ENCODE measurements at regions not wholly inside any gene's neighbourhood (a gene's known extent, or its start where the extent isn't known, plus 50 kb on each side); places are given as distances from the start of the nearest gene placed in this dataset.

DNA sequence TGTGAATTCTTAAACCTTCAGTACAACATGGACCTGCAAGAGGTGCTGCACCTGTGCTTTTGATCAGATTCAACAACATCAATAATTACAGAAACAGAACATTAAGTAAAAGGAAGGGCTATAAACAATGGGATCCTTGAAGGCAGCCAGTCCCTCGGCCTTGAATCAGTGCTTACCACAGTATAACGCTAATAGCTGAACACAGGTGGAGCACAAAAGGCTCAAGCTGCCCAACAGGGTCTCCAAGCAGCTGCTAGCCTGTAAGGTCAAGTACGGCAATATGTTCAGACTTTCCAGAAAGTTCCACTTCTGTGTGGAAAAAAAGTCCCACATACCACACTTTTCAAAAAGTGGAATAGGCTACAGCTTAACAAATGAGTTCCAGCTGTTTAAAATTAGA lies 61.9 kb upstream of the ITGA1 start:
- no peaks in the 10 kb centered on the region for H3K23me2 ChIP-seq (ENCODE audit: low read depth, low read length)
- H4K5ac ChIP-seq (ENCODE audit: insufficient read length, low read depth, low read length) = no peak overlapping the region
- TF ChIP-seq RFX5 (IDR thresholded peaks at IDR 0.05; ENCODE audit: borderline replicate concordance, low read depth, low read length) (no peak), HDAC6 (IDR thresholded peaks at IDR 0.05; ENCODE audit: low read depth, low read length) (no peak), YY1 (IDR thresholded peaks at IDR 0.05; ENCODE audit: low read depth, low read length) (no peak), KDM1A (IDR thresholded peaks at IDR 0.05; ENCODE audit: borderline replicate concordance, low read length) (no peak), TAF7 (optimal IDR thresholded peaks at IDR 0.05; ENCODE audit: borderline replicate concordance, low read depth, low read length) (no peak)
- TF ChIP-seq, protein P1, sequence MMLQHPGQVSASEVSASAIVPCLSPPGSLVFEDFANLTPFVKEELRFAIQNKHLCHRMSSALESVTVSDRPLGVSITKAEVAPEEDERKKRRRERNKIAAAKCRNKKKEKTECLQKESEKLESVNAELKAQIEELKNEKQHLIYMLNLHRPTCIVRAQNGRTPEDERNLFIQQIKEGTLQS (IDR thresholded peaks at IDR 0.05; ENCODE audit: insufficient read depth, low read depth, low read length) = no peak
- TF ChIP-seq, protein P2, sequence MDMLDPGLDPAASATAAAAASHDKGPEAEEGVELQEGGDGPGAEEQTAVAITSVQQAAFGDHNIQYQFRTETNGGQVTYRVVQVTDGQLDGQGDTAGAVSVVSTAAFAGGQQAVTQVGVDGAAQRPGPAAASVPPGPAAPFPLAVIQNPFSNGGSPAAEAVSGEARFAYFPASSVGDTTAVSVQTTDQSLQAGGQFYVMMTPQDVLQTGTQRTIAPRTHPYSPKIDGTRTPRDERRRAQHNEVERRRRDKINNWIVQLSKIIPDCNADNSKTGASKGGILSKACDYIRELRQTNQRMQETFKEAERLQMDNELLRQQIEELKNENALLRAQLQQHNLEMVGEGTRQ (IDR thresholded peaks at IDR 0.05; ENCODE audit: low read length) = no peak
- TF ChIP-seq, protein P3, sequence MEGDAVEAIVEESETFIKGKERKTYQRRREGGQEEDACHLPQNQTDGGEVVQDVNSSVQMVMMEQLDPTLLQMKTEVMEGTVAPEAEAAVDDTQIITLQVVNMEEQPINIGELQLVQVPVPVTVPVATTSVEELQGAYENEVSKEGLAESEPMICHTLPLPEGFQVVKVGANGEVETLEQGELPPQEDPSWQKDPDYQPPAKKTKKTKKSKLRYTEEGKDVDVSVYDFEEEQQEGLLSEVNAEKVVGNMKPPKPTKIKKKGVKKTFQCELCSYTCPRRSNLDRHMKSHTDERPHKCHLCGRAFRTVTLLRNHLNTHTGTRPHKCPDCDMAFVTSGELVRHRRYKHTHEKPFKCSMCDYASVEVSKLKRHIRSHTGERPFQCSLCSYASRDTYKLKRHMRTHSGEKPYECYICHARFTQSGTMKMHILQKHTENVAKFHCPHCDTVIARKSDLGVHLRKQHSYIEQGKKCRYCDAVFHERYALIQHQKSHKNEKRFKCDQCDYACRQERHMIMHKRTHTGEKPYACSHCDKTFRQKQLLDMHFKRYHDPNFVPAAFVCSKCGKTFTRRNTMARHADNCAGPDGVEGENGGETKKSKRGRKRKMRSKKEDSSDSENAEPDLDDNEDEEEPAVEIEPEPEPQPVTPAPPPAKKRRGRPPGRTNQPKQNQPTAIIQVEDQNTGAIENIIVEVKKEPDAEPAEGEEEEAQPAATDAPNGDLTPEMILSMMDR (IDR thresholded peaks at IDR 0.05; ENCODE audit: control extremely low read depth in 1 of 3, insufficient read depth in 1 of 3, low read depth in 1 of 3, low read length in 3 of 3) = no peak
- DNase-seq (ENCODE audit: low read depth in 1 of 2, low spot score in 2 of 2) = no peak
- no peak overlapping the region for H3K14ac ChIP-seq (ENCODE audit: insufficient read length)
- H2BK5ac ChIP-seq (ENCODE audit: low read depth, low read length) = no peak overlapping the region
- H3K79me1 ChIP-seq (ENCODE audit: low read depth, low read length) = no peaks in the 10 kb centered on the region
- H3K9me3 ChIP-seq (ENCODE audit: insufficient read depth in 2 of 2, low read depth in 1 of 2, low read length in 1 of 2) = peaks cover 0 to 1% of the 10 kb centered on the region in 2 experiments; a peak in 1 of 4 replicates
- FAIRE-seq = no peak
- H3K27ac ChIP-seq (ENCODE audit: low read depth, low read length) = no peak overlapping the region
- ChIA-PET POLR2A (ENCODE audit: partially characterized antibody) (no interaction called here), CTCF (ENCODE audit: partially characterized antibody) (interaction anchor here (0.6 kb wide), 1 partner anchor 8 kb away, joined by 3 read pairs; no protein-coding TSS in a partner anchor)
- no peak overlapping the region for H4K8ac ChIP-seq (ENCODE audit: extremely low read depth, insufficient read depth, low read length)
- H4K91ac ChIP-seq (replicated peaks; ENCODE audit: insufficient read length, low read length) = no peak overlapping the region
- no peak overlapping the region for H3K23ac ChIP-seq (ENCODE audit: insufficient read length)
- H3K27me3 ChIP-seq (replicated peaks in 1 of 4; ENCODE audit: control insufficient read depth in 3 of 4, extremely low read depth in 1 of 4, insufficient read depth in 3 of 4, low read length in 3 of 4) = no peaks in the 10 kb centered on the region
- H2BK15ac ChIP-seq (ENCODE audit: low read length) = no peak overlapping the region
- H3K4ac ChIP-seq (replicated peaks; ENCODE audit: insufficient read length, low read depth, low read length) = no peak overlapping the region
- no peak overlapping the region for H3K18ac ChIP-seq (ENCODE audit: extremely low read depth, low read length)
- no peaks in the 10 kb centered on the region for H3K4me1 ChIP-seq (replicated peaks in 1 of 4; ENCODE audit: control insufficient read depth in 3 of 4, insufficient read depth in 4 of 4, low read length in 3 of 4)
- H3K36me3 ChIP-seq (ENCODE audit: control insufficient read depth in 2 of 4, insufficient read depth in 4 of 4, low read length in 3 of 4) = no peaks in the 10 kb centered on the region
- H3K56ac ChIP-seq (replicated peaks; ENCODE audit: insufficient read length, low read depth, low read length) = no peak overlapping the region
- H2AFZ ChIP-seq (ENCODE audit: low read length) = no peak overlapping the region
- H3K4me2 ChIP-seq (ENCODE audit: insufficient read depth in 1 of 2, low read depth in 2 of 2, low read length in 2 of 2) = no peak overlapping the region
- H2BK12ac ChIP-seq (ENCODE audit: low read depth, low read length) = no peak overlapping the region
- H3K79me2 ChIP-seq (ENCODE audit: control insufficient read depth in 1 of 2, insufficient read depth in 2 of 2, low read length in 2 of 2) = no peaks in the 10 kb centered on the region
- WGBS, 2 experiments (ENCODE audit: extremely low coverage in 1 of 2, insufficient coverage in 1 of 2, insufficient read length in 1 of 2, insufficient replicate concordance in 2 of 2, low coverage in 1 of 2, low lambda C conversion rate in 2 of 2, missing lambda C conversion rate in 1 of 2) = 83% methylated on average over 3 of the region's 3 CpGs; no CpG with 5 or more reads in 1 of the 2 experiments
- H2BK120ac ChIP-seq (replicated peaks; ENCODE audit: low read depth, low read length) = no peak overlapping the region
- no peak overlapping the region for H2AK5ac ChIP-seq (ENCODE audit: low read depth, low read length)
- no peak overlapping the region for H2BK20ac ChIP-seq (ENCODE audit: low read length)
- no peaks in the 10 kb centered on the region for H4K20me1 ChIP-seq (replicated peaks in 1 of 2; ENCODE audit: control insufficient read depth in 1 of 2, insufficient read depth in 2 of 2, low read length in 2 of 2)
- H3K9ac ChIP-seq (replicated peaks in 1 of 4; ENCODE audit: extremely low read depth in 1 of 4, low read depth in 3 of 4, low read length in 3 of 4) = no peak overlapping the region
- no peak overlapping the region for H3K4me3 ChIP-seq (ENCODE audit: extremely low read depth in 1 of 4, insufficient read depth in 2 of 4, low read depth in 3 of 4, low read length in 4 of 4)

All from H1 (cell line).